PC-9 (cell line): ENCODE measurements at regions not wholly inside any gene's neighbourhood (a gene's known extent, or its start where the extent isn't known, plus 50 kb on each side); places are given as distances from the start of the nearest gene placed in this dataset.

Experiments used
- BruUV-seq: library from RNA; stranded (reverse); fragments of 400-500 nt; replicated peaks from 2 replicates; lab custom pipeline; 2021; lab: Mats Ljungman, UMichigan
- CTCF ChIA-PET: fragments of 300-600 bp; sonication (Branson Sonifier 250); formaldehyde crosslinking; loops from one replicate; lab custom pipeline; 2022; ENCODE audit warnings: antibody characterized with exemption; lab: Charles Lee
- POLR2A ChIA-PET: fragments of 300-600 bp; sonication (Branson Sonifier 250); formaldehyde crosslinking; loops from one replicate; lab custom pipeline; 2022; ENCODE audit warnings: antibody characterized with exemption; ENCODE audit not compliant: unreplicated experiment; lab: Charles Lee
- DNase-seq, 2 experiments: peaks; one replicate each; pipeline versions ENCODE4 v3.0.0 to v3.0.0-alpha.2; 2015 to 2022; ENCODE audit warnings: mixed read lengths in 1 of 2
- H2AFZ ChIP-seq: fragments of 200-600 bp; sonication (generic); 2 replicates; pipeline ENCODE4 v1.8.1; 2017; ENCODE audit warnings: antibody characterized with exemption
- H3F3A ChIP-seq: fragments of 200-600 bp; sonication (generic); 2 replicates; pipeline ENCODE4 v1.8.1; 2017; ENCODE audit warnings: antibody characterized with exemption, mild to moderate bottlenecking, low read depth; ENCODE audit not compliant: insufficient read depth
- H3K27ac ChIP-seq: fragments of 200-600 bp; sonication (generic); 2 replicates; pipeline ENCODE4 v1.6.1; 2016; ENCODE audit warnings: mixed run types
- H3K27me3 ChIP-seq: fragments of 200-600 bp; sonication (generic); 2 replicates; pipeline ENCODE4 v1.6.1; 2016; ENCODE audit warnings: low read depth, mixed run types; ENCODE audit not compliant: insufficient read depth
- H3K36me3 ChIP-seq: fragments of 200-600 bp; sonication (generic); 2 replicates; pipeline ENCODE4 v1.6.1; 2016; ENCODE audit warnings: low read depth, mixed run types
- H3K4me1 ChIP-seq: fragments of 200-600 bp; sonication (generic); replicated peaks from 2 replicates; pipeline ENCODE4 v1.6.1; 2016; ENCODE audit warnings: mixed run types; ENCODE audit not compliant: insufficient read depth
- H3K4me2 ChIP-seq: fragments of 200-600 bp; sonication (generic); 2 replicates; pipeline ENCODE4 v1.6.1; 2017; ENCODE audit warnings: mixed run types
- H3K4me3 ChIP-seq: fragments of 200-600 bp; sonication (generic); 2 replicates; pipeline ENCODE4 v1.6.1; 2016; ENCODE audit warnings: mixed run types
- H3K79me2 ChIP-seq: fragments of 200-600 bp; sonication (generic); 2 replicates; pipeline ENCODE4 v1.6.1; 2017; ENCODE audit warnings: low read depth, mixed run types
- H3K9me2 ChIP-seq: fragments of 200-600 bp; sonication (generic); 2 replicates; pipeline ENCODE4 v1.8.1; 2017; ENCODE audit warnings: mild to moderate bottlenecking; ENCODE audit not compliant: insufficient read depth
- H3K9me3 ChIP-seq: fragments of 200-600 bp; sonication (generic); 2 replicates; pipeline ENCODE4 v1.8.1; 2016; ENCODE audit warnings: low read depth; ENCODE audit not compliant: insufficient read depth
- H4K20me1 ChIP-seq: fragments of 200-600 bp; sonication (generic); 2 replicates; pipeline ENCODE4 v1.8.1; 2017; ENCODE audit not compliant: insufficient read depth
- CTCF ChIP-seq: fragments of 200-600 bp; sonication (generic); conservative IDR thresholded peaks from 2 replicates; pipeline ENCODE4 v1.6.1; 2017; ENCODE audit warnings: mixed run types, antibody characterized with exemption, mild to moderate bottlenecking, moderate library complexity
- EZH2 ChIP-seq: fragments of 200-600 bp; sonication (generic); IDR thresholded peaks from 2 replicates; pipeline ENCODE4 v1.8.0; 2017; ENCODE audit warnings: antibody characterized with exemption, low read depth
- intact Hi-C: fragments of 100-400 bp; cut with micrococcal nuclease; formaldehyde crosslinking; loops from one replicate; pipeline ENCODE4 v1.10.0; 2022; ENCODE audit not compliant: unreplicated experiment

GRCh38 chr6:113619077-113619476 lies 238.1 kb upstream of the MARCKS start:
- Histone ChIP-seq H2AFZ (no peak overlapping the region), H3K27ac (no peak overlapping the region), H3K4me3 (no peak overlapping the region), H3F3A (no peaks in the 10 kb centered on the region), H4K20me1 (no peaks in the 10 kb centered on the region), H3K4me2 (no peak overlapping the region), H3K9me2 (no peaks in the 10 kb centered on the region), H3K27me3 (no peaks in the 10 kb centered on the region), H3K9me3 (peaks cover 3% of the 10 kb centered on the region; the same call in 1 of the 2 replicates), H3K36me3 (no peaks in the 10 kb centered on the region), H3K4me1 (peaks cover 10% of the 10 kb centered on the region; the same call in 1 of the 2 replicates), H3K79me2 (no peaks in the 10 kb centered on the region)
- intact Hi-C loops, result no loop called here
- TF ChIP-seq EZH2 (no peak), CTCF (no peak)
- peak in 1 of 2 experiments; percentile 69 for DNase-seq
- no TSS peak for BruUV-seq
- ChIA-PET CTCF (no interaction called here), POLR2A (no interaction called here)

- no TSS peak for BruUV-seq
- CTCF ChIA-PET, result interaction anchor here (0.6 kb wide), 1 partner anchor 552 kb away, joined by 3 read pairs; no protein-coding TSS in a partner anchor
- TF ChIP-seq EZH2, result no peak
- no peak for TF ChIP-seq CTCF
Measured at GRCh38 chr6:113620386-113620785, 236.8 kb upstream of the MARCKS start.

GRCh38 chr6:113622254-113622653 lies 234.9 kb upstream of the MARCKS start:
- no peak for DNase-seq
- Histone ChIP-seq H3K9me2 (no peaks in the 10 kb centered on the region), H3K4me3 (no peak overlapping the region), H3K27me3 (no peaks in the 10 kb centered on the region), H3K79me2 (no peaks in the 10 kb centered on the region), H3F3A (no peaks in the 10 kb centered on the region), H2AFZ (no peak overlapping the region), H4K20me1 (no peaks in the 10 kb centered on the region), H3K4me1 (peaks cover 10% of the 10 kb centered on the region; the same call in 1 of the 2 replicates), H3K36me3 (no peaks in the 10 kb centered on the region), H3K4me2 (no peak overlapping the region), H3K27ac (no peak overlapping the region), H3K9me3 (peaks cover 3% of the 10 kb centered on the region; the same call in 1 of the 2 replicates)
- ChIA-PET POLR2A (no interaction called here), CTCF (no interaction called here)
- TF ChIP-seq EZH2 (no peak), CTCF (no peak)
- intact Hi-C loops, result no loop called here
- no TSS peak for BruUV-seq

More at GRCh38 chr6:113620386-113620785, 236.8 kb upstream of the MARCKS start:
- Histone ChIP-seq H3K79me2 (no peaks in the 10 kb centered on the region), H3K9me2 (no peaks in the 10 kb centered on the region), H3K4me3 (no peak overlapping the region), H3F3A (no peaks in the 10 kb centered on the region), H3K4me2 (no peak overlapping the region), H3K27ac (no peak overlapping the region), H3K36me3 (no peaks in the 10 kb centered on the region), H3K27me3 (no peaks in the 10 kb centered on the region), H2AFZ (no peak overlapping the region), H3K9me3 (peaks cover 3% of the 10 kb centered on the region; the same call in 1 of the 2 replicates), H3K4me1 (peaks cover 10% of the 10 kb centered on the region; the same call in 1 of the 2 replicates), H4K20me1 (no peaks in the 10 kb centered on the region)
- intact Hi-C loops, result no loop called here
- POLR2A ChIA-PET, result interaction anchor here (0.6 kb wide), 1 partner anchor 146 kb away, joined by 3 read pairs; no protein-coding TSS in a partner anchor
- no peak for DNase-seq
